Loucy (cell line): ENCODE measurements at regions not wholly inside any gene's neighbourhood (a gene's known extent, or its start where the extent isn't known, plus 50 kb on each side); places are given as distances from the start of the nearest gene placed in this dataset.

ENCODE experiments used
- H2AFZ ChIP-seq: fragments of 200-600 bp; sonication (generic); 2 replicates; pipeline ENCODE4 v1.6.0; 2016; ENCODE audit warnings: antibody characterized with exemption, mild to moderate bottlenecking, low read length, moderate library complexity
- H3F3A ChIP-seq: fragments of 200-600 bp; 2 replicates; pipeline ENCODE4 v1.6.0; 2016; ENCODE audit warnings: antibody characterized with exemption, low read depth, mild to moderate bottlenecking
- H3K27me3 ChIP-seq: fragments of 200-600 bp; sonication (generic); 2 replicates; pipeline ENCODE4 v1.6.1; 2014; ENCODE audit warnings: low read length, mild to moderate bottlenecking; ENCODE audit not compliant: insufficient read depth, poor library complexity, severe bottlenecking
- H3K36me3 ChIP-seq: fragments of 200-600 bp; sonication (generic); 2 replicates; pipeline ENCODE4 v1.6.1; 2016; ENCODE audit warnings: low read length; ENCODE audit not compliant: insufficient read depth
- H3K4me1 ChIP-seq: fragments of 200-600 bp; sonication (generic); 2 replicates; pipeline ENCODE4 v1.5.1; 2014; ENCODE audit warnings: low read length, mild to moderate bottlenecking; ENCODE audit not compliant: insufficient read depth, poor library complexity, severe bottlenecking
- H3K4me2 ChIP-seq: fragments of 200-600 bp; sonication (generic); 2 replicates; pipeline ENCODE4 v1.6.0; 2014; ENCODE audit warnings: antibody characterized with exemption, low read length, low read depth, mild to moderate bottlenecking; ENCODE audit not compliant: poor library complexity, severe bottlenecking
- H3K4me3 ChIP-seq: fragments of 200-600 bp; sonication (generic); 2 replicates; pipeline ENCODE4 v1.5.1; 2014; ENCODE audit warnings: low read length, mild to moderate bottlenecking, mixed read lengths; ENCODE audit not compliant: poor library complexity, severe bottlenecking
- H3K79me2 ChIP-seq: fragments of 200-600 bp; sonication (generic); 2 replicates; pipeline ENCODE4 v1.6.1; 2014; ENCODE audit warnings: low read length; ENCODE audit not compliant: insufficient read depth
- H3K9ac ChIP-seq: fragments of 200-600 bp; sonication (generic); 2 replicates; pipeline ENCODE4 v1.6.0; 2014; ENCODE audit warnings: mild to moderate bottlenecking, low read depth, low read length, moderate library complexity; ENCODE audit not compliant: poor library complexity, severe bottlenecking
- H3K9me2 ChIP-seq: fragments of 200-600 bp; sonication (generic); replicated peaks from 2 replicates; pipeline ENCODE4 v1.6.1; 2016; ENCODE audit warnings: low read depth, low read length, mixed read lengths
- H3K9me3 ChIP-seq: fragments of 200-600 bp; sonication (generic); 2 replicates; pipeline ENCODE4 v1.6.1; 2014; ENCODE audit warnings: mild to moderate bottlenecking, antibody characterized with exemption, low read length, low read depth; ENCODE audit not compliant: insufficient read depth
- H4K20me1 ChIP-seq: fragments of 200-600 bp; sonication (generic); 2 replicates; pipeline ENCODE4 v1.6.0; 2014; ENCODE audit warnings: antibody characterized with exemption, low read length, mild to moderate bottlenecking; ENCODE audit not compliant: insufficient read depth, poor library complexity, severe bottlenecking
- EZH2phosphoT487 ChIP-seq: fragments of 200-600 bp; IDR thresholded peaks from 2 replicates; pipeline ENCODE4 v1.6.1; 2018; ENCODE audit warnings: antibody characterized with exemption, mild to moderate bottlenecking, moderate library complexity, borderline replicate concordance
- TF ChIP-seq, protein P1 (sequence below): fragments of 200-600 bp; sonication (generic); conservative IDR thresholded peaks from 2 replicates; pipeline ENCODE4 v1.5.1; 2014; ENCODE audit warnings: mild to moderate bottlenecking, antibody characterized with exemption, low read length

DNA sequence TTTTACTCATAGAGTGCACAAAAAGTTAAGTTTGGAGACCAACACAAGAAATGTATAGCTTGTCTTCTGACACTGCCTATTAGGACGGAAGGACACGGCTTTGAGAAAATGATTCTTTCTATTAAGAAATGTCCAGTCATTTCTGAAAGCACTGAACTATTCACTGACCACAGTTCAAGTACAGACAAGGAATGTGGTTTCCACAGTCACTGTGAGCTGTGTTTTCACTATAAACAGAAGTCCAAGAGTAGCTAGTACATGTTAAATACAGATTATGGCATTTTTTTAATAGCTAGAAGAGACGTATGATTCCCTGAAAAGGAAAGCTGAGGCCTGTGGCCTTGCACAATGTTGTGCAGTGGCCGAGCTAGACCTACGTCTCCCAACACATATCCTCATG lies 115.1 kb upstream of the GPM6A start:
- H3K9me2 ChIP-seq, result no peaks in the 10 kb centered on the region
- H3F3A ChIP-seq, result no peaks in the 10 kb centered on the region
- no peak overlapping the region for H3K4me2 ChIP-seq
- H2AFZ ChIP-seq, result no peak overlapping the region
- no peak overlapping the region for H3K4me3 ChIP-seq
- no peak overlapping the region for H3K9ac ChIP-seq
- H3K27me3 ChIP-seq, result no peaks in the 10 kb centered on the region
- no peaks in the 10 kb centered on the region for H4K20me1 ChIP-seq
- H3K9me3 ChIP-seq, result no peaks in the 10 kb centered on the region
- H3K79me2 ChIP-seq, result no peaks in the 10 kb centered on the region
- H3K4me1 ChIP-seq, result no peaks in the 10 kb centered on the region
- no peak for TF ChIP-seq EZH2phosphoT487
- TF ChIP-seq, protein P1, sequence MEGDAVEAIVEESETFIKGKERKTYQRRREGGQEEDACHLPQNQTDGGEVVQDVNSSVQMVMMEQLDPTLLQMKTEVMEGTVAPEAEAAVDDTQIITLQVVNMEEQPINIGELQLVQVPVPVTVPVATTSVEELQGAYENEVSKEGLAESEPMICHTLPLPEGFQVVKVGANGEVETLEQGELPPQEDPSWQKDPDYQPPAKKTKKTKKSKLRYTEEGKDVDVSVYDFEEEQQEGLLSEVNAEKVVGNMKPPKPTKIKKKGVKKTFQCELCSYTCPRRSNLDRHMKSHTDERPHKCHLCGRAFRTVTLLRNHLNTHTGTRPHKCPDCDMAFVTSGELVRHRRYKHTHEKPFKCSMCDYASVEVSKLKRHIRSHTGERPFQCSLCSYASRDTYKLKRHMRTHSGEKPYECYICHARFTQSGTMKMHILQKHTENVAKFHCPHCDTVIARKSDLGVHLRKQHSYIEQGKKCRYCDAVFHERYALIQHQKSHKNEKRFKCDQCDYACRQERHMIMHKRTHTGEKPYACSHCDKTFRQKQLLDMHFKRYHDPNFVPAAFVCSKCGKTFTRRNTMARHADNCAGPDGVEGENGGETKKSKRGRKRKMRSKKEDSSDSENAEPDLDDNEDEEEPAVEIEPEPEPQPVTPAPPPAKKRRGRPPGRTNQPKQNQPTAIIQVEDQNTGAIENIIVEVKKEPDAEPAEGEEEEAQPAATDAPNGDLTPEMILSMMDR, result no peak
- no peaks in the 10 kb centered on the region for H3K36me3 ChIP-seq

DNA sequence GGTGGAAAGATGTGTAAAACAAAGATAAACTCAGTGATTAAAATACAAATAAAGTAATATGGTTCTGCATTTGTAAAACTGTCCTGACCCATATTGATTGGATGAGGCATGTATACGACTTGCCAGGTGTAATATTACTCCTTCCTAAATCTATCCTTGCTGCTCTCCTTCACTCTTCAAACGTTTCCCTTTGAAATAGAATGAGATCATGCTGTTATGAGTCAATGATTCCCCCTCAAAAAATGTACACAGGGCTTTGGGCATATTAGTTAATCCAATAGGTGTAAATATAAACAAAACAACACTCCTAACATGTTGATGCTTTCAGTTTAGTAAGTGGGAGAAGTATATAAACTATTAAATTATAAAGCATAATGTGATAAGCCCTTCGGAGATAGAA lies 117.4 kb upstream of the GPM6A start:
- no peaks in the 10 kb centered on the region for H4K20me1 ChIP-seq
- no peaks in the 10 kb centered on the region for H3K4me1 ChIP-seq
- H3K4me2 ChIP-seq, result no peak overlapping the region

DNA sequence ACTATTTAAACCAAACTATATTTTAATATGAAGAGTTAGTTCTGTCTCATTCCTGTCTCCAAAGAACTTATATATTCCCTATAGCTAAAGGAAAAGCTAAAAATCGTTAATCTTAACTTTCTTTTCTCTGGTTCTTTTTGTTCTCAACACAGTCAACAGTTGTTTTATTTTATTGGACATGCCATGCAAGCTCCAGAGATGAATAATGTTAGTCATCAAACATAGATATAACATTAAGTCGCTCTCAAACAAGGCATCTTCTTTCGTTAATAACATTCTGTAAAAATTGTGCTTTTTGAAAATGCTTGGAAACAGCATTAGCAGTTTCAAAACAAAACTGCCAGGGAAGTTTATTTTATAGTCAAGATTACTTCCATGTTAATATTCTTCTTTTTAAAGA lies 117.9 kb upstream of the GPM6A start:
- Histone ChIP-seq H4K20me1 (no peaks in the 10 kb centered on the region), H3K36me3 (no peaks in the 10 kb centered on the region), H3K9me3 (no peaks in the 10 kb centered on the region), H3K4me1 (no peaks in the 10 kb centered on the region), H3K4me3 (no peak overlapping the region), H2AFZ (no peak overlapping the region), H3K4me2 (no peak overlapping the region), H3K27me3 (no peaks in the 10 kb centered on the region), H3F3A (no peaks in the 10 kb centered on the region), H3K9ac (no peak overlapping the region), H3K79me2 (no peaks in the 10 kb centered on the region), H3K9me2 (no peaks in the 10 kb centered on the region)
- TF ChIP-seq, protein P1, result no peak
- TF ChIP-seq EZH2phosphoT487, result no peak

More for the DNA sequence above, 117.4 kb upstream of the GPM6A start:
- no peaks in the 10 kb centered on the region for H3F3A ChIP-seq
- H2AFZ ChIP-seq, result no peak overlapping the region
- no peaks in the 10 kb centered on the region for H3K9me3 ChIP-seq
- no peaks in the 10 kb centered on the region for H3K27me3 ChIP-seq
- no peak overlapping the region for H3K4me3 ChIP-seq
- no peak for TF ChIP-seq EZH2phosphoT487
- TF ChIP-seq, protein P1, result no peak
- H3K9ac ChIP-seq, result no peak overlapping the region
- H3K79me2 ChIP-seq, result no peaks in the 10 kb centered on the region
- H3K9me2 ChIP-seq, result no peaks in the 10 kb centered on the region
- H3K36me3 ChIP-seq, result no peaks in the 10 kb centered on the region
